ENCODE measurements at regions not wholly inside any gene's neighbourhood (a gene's known extent, or its start where the extent isn't known, plus 50 kb on each side); places are given as distances from the start of the nearest gene placed in this dataset.
"Not testable (repeated sequence)": the region's sequence is repeated elsewhere in the genome, so short reads cannot be mapped to it uniquely, and the experiment has no call there.

DNA sequence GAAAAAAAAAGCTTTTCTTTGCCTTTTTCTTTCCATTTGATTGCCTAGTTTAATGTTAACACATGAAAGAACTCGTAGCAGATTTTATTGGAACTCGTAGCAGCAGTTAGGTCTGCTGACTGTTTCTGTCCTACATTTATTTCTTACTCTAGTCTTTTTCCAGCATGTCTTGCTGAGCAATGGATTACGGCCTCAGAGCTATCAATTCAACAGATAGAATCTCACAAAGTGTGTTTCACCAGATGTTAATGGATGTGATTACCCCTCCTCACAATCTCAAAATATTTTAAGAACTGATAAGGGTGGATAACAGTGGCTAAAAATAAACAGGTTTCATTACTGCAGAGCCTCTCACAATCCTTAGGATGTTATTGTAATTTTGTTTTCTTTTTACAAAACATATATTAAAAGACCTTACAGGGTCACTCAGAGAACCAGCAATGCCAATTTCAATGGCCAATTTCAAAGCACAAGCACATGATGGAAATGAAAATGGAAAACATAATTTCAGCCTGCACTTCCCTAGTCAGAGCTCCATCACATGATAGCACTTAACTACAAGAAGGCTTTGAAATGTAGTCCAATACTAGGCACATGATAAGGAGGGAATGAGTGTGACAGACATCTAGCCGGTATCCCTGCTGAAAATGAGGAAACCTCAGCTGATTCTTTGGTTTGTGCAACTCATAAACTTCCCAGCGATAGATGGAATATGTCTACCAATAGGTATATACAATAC, 838.1 kb upstream of the SEMA6D start:
- DNase-seq: no peak

DNA sequence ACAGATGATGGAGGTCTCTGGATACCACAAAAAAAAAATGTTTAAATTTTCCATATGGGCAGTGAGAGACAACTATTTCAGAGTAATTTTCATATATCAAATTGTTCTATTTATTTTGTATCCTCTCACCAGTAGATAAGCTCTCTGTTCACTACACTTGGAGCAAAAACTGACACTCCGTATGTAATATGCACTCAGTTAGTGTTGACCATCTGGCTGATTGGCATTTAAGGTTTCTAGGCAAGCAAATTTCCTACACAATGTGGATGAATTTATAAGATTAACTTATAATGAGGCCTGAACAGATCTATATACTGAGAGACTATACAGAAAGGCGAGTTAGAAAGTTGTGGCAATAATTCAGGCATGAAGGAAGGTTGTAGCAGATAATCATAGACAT, 836.5 kb upstream of the SEMA6D start:
- no peak for DNase-seq

DNA sequence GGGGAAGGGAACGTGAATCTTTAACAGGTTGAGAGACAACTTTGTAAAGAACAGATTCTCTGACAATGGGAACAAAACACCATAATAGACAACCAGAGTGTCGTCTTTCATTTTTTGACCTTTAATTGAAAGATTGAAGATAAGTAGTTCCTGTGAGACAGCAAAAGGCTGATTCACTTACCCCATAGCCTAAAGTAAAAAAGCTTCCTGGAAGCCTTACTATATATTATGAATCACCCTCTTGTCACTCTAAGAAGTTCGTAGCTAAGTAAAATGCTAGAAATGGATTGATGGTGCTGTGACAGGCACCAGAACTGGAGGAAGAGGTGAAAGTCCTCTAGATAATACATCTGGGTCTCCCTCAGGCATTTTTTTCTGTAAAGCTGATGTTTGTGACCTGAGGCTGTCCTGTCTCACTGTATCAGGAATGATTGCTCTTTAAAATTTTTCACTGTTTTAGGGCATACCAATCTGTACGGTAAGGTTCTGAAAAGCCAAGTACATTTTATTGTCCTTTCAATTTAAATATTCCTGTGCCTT, 824.6 kb upstream of the SEMA6D start:
- no peak for DNase-seq

DNA sequence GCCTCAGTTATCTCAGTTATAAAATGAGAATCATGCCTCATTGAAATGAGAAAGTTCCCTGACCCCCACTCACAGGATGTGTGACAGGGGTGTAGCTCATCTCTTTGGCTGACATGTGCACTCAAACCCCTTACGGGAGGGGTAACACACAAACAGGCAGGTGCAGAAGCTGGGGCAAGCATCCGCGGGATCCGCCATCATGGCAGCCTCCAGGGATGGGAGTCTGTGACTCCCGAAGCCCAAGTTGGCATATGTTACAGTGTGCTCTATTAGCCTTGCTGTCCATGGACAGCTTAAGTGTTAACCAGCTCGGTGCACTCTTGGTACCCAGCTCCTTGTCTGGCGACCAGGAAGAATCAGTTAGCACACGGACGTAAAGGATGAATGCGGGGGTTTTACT, 822.7 kb upstream of the SEMA6D start:
- DNase-seq: no peak

GRCh38 chr15:46897266-46897665, 820.0 kb upstream of the SEMA6D start:
- DNase-seq: no peak

GRCh38 chr15:46901001-46901400, 816.3 kb upstream of the SEMA6D start:
- DNase-seq: no peak

GRCh38 chr15:46917721-46918252, 799.5 kb upstream of the SEMA6D start:
- no peak for DNase-seq

DNA sequence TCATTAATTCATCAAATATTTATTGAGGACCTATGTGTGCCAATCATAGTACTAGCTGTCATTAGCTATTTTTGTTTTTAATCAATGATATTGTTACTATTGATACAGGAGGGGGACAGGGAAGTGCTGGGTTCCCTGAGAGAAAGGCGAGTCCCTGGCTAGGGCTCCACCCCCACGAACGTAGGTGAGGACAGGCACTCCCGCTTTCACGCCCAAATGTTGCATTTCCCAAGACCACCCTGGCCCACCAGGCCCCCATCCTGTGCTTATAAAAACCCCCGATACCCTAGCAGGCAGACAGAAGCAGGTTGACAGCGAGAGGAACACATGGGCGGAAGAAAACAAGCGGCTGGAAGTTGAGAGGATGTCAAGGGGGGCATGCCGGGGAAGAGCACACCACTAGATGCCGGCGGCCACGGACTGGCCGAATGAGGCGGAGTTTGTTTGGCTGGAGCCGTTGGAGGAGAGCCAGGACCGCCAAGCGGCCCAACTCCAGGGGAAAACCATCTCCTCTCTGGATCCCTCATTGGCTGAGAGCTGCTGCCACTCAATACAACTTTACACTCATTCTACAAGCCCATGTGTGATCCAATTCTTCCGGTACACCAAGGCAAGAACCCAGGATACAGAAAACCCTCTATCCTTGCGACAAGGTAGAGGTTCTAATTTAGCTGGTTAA, 798.7 kb upstream of the SEMA6D start:
- no peak for DNase-seq

GRCh38 chr15:46921891-46922290, 795.4 kb upstream of the SEMA6D start:
- no peak for DNase-seq

GRCh38 chr15:46930426-46930825, 786.9 kb upstream of the SEMA6D start:
- DNase-seq: no peak

DNA sequence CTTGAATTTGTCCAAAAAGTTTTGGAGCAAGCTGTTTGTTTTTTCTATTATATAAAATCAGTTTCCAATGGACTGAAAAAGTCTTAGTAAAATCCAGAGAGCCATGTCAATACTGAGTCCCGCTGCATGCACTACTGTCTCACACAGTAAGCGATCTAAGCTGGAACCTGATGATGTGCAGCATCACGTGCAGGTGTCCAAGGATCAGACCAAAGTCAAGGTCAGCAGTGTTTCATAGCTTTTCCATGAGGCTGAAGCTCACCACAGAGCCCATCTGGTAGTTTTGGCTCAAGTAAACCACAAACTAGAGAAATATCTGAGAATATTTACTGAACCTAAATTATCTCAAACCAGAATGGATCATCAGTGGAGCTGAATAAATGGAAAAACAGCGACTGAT, 784.0 kb upstream of the SEMA6D start:
- DNase-seq: no peak

GRCh38 chr15:46934851-46935250, 782.5 kb upstream of the SEMA6D start:
- DNase-seq: no peak

DNA sequence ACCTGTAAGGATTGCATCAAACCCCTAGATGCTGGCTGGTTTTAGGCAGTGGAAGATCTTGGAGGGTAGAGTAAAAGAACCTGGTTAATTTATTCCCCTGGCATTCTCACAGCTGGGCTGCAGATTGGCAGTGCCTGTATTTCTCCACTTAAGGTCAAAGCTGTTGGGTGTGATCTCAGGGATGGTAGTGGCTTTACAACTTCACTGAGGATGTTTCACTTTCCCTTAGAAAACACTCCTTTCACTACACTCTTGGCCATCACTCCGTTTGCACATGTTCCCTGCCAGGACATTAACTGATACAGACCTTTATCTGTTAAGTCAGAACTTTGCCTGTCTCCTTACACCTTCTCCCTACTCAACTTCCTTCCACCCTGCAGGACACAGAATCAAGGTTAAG, 779.1 kb upstream of the SEMA6D start:
- no peak for DNase-seq

- no peak for DNase-seq
These were observed 776.1 kb upstream of the SEMA6D start for GRCh38 chr15:46941241-46941640.

- DNase-seq: peak; percentile 57
These were observed 770.4 kb upstream of the SEMA6D start for GRCh38 chr15:46946953-46947352.

DNA sequence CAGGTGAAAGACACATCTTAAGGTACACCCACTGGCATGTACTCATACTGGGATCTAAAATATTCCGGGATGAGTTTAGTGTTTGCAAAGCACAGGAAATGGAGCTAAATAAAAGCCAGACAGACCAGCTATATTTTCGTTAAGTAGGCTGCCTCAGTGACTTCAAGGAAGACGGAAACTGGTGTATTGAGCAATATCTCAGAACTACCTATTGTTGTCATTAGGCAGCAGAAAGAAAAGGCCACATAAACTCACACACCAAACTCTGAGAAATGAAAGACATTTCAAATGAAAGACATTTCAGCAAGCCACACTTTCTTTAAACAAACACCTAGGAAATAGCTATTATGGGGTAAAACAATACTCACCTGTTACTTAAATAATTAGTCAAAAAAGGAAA, 761.7 kb upstream of the SEMA6D start:
- DNase-seq: no peak

GRCh38 chr15:46956456-46956855, 760.8 kb upstream of the SEMA6D start:
- DNase-seq: no peak

- no peak for DNase-seq
These were observed 760.4 kb upstream of the SEMA6D start for GRCh38 chr15:46956881-46957280.

GRCh38 chr15:46960581-46960980, 756.7 kb upstream of the SEMA6D start:
- DNase-seq: no peak

DNA sequence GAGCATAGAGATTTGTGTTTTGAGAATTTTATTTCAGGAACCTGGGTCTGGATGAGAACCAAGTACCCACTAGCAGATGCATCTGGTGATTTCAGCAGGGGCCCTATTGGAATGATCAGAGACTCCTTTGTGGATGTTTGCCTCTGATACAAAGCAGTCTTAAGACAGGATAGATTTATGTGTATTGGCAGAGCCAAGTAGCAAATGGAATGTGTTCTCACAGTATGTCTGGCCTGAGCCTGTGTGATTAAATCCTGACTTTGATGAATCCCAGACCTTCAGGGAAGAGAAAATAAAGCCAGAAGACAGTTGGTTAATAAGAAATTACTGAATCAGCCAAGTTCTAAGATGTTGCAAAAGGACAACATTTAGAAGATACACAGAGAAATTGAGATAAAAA, 755.5 kb upstream of the SEMA6D start:
- DNase-seq: no peak

DNA sequence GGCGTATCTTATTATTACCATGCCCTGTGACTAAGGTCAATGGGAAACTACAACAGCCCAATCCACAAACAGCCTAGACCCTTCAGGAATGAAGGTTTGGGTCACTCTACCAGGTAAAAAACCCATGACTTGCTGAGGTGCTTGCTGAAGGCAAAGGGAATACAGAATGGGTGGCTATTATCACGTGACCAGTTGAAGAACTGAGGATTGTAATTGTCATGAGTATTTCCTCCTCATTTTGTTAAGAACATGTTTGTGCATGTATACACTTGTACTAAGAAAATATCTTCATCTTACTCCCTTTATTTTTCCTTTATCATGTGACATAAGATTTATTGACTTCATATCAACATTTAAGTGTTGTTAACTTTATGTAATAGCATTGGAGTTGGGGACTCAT, 729.2 kb upstream of the SEMA6D start:
- DNase-seq: not testable (repeated sequence)

- no peak for DNase-seq
These were observed 720.9 kb upstream of the SEMA6D start for GRCh38 chr15:46996359-46996758.

GRCh38 chr15:46997501-46997900, 719.8 kb upstream of the SEMA6D start:
- DNase-seq: no peak

DNA sequence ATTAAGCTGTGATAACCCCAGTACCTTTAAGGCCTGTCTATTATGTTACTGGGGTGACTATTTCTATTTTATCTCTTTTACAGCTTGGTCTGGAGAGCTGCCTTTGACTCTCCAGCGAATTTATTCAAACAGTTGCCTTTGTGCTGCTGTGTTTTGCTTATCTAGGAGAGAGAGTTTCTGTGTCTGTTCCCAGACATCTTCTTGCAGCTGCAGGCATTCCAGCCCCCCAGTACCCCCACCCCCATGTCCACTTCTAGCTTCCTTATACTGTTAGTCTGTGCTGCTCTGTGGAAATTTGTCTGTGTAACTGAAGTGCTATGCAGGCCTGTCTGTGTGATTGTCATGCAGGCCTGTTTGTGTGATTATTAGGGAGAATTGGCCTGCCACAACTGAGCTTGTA, 713.7 kb upstream of the SEMA6D start:
- DNase-seq: no peak

Measured in COR-L47 (cell line).